ENCODE measurements at regions not wholly inside any gene's neighbourhood (a gene's known extent, or its start where the extent isn't known, plus 50 kb on each side); places are given as distances from the start of the nearest gene placed in this dataset.

DNA sequence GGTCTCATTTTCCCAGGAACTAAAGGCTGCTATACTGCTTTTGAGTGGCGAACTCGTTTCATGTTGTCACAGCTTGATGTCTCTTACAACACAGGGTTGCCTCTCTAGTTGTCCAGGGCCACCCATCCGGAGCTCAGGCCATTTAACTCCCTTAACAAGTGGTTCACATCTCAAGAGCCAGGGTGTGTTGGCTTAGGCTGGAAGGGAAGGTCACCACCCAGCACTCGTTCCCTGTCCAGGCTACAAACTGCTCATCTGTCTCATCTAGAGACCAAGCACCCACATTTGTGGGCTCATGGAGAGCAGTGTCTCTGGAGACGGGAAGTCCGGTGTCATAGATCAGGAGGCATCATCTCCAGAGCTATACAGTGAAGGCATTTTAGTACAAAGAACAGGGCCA is 106.8 kb upstream of the EXOC2 start:
- no CpG with 5 or more reads among the region's 6 CpGs for WGBS (ENCODE audit: insufficient coverage, insufficient read length)
- no peak overlapping the region for H3K4me3 ChIP-seq (ENCODE audit: low read length)
- no peaks in the 10 kb centered on the region for H3K27me3 ChIP-seq (ENCODE audit: control insufficient read depth, insufficient read depth, low read length)
- DNase-seq (ENCODE audit: low read depth, low spot score) = no peak
- no peaks in the 10 kb centered on the region for H3K9me3 ChIP-seq (ENCODE audit: control insufficient read depth, insufficient read depth, low read length)
- no peaks in the 10 kb centered on the region for H3K36me3 ChIP-seq (ENCODE audit: control insufficient read depth, insufficient read depth, low read length)
- no peak overlapping the region for H3K27ac ChIP-seq (ENCODE audit: low read length)
- H3K4me1 ChIP-seq (ENCODE audit: control insufficient read depth, insufficient read depth, low read length) = no peaks in the 10 kb centered on the region

DNA sequence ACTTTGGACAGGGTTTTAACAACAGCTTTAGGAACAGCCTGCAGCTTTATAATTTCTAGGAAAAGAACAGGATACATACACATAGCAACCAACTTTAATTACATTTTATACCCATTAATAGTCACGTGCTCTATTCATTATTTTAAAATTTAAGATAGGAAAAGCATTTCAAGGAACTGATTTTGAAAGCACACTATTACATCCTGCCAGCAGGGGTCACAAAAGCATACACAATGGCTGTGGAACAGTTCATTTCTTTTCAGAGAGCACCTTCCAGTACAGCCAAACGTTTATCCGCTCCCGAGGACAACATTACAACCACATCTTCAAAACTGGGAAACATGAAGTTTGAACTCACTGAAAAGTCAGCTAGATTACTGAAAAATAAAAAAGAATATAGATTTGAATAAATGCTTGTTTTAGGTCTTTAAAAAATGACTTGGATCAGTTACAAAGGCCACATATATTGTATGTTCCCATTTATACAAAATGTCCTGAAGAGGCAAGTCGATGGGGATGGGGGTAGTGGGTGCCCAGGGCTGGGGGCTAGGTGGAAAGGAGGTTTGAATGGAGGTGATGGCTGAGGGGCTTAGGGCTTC is 104.6 kb upstream of the EXOC2 start:
- no peak overlapping the region for H3K27ac ChIP-seq (ENCODE audit: low read length)
- WGBS (ENCODE audit: insufficient coverage, insufficient read length) = no CpG with 5 or more reads among the region's 5 CpGs
- H3K9me3 ChIP-seq (ENCODE audit: control insufficient read depth, insufficient read depth, low read length) = no peaks in the 10 kb centered on the region
- DNase-seq (ENCODE audit: low read depth, low spot score) = no peak
- H3K36me3 ChIP-seq (ENCODE audit: control insufficient read depth, insufficient read depth, low read length) = no peaks in the 10 kb centered on the region
- H3K27me3 ChIP-seq (ENCODE audit: control insufficient read depth, insufficient read depth, low read length) = no peaks in the 10 kb centered on the region
- no peaks in the 10 kb centered on the region for H3K4me1 ChIP-seq (ENCODE audit: control insufficient read depth, insufficient read depth, low read length)
- no peak overlapping the region for H3K4me3 ChIP-seq (ENCODE audit: low read length)

GRCh38 chr6:795046-795685 is 102.2 kb upstream of the EXOC2 start:
- H3K9me3 ChIP-seq (ENCODE audit: control insufficient read depth, insufficient read depth, low read length) = no peaks in the 10 kb centered on the region
- H3K27ac ChIP-seq (ENCODE audit: low read length) = no peak overlapping the region
- DNase-seq (ENCODE audit: low read depth, low spot score) = no peak
- no CpG with 5 or more reads among the region's 11 CpGs for WGBS (ENCODE audit: insufficient coverage, insufficient read length)
- no peak overlapping the region for H3K4me3 ChIP-seq (ENCODE audit: low read length)
- no peaks in the 10 kb centered on the region for H3K36me3 ChIP-seq (ENCODE audit: control insufficient read depth, insufficient read depth, low read length)
- no peaks in the 10 kb centered on the region for H3K4me1 ChIP-seq (ENCODE audit: control insufficient read depth, insufficient read depth, low read length)
- no peaks in the 10 kb centered on the region for H3K27me3 ChIP-seq (ENCODE audit: control insufficient read depth, insufficient read depth, low read length)

DNA sequence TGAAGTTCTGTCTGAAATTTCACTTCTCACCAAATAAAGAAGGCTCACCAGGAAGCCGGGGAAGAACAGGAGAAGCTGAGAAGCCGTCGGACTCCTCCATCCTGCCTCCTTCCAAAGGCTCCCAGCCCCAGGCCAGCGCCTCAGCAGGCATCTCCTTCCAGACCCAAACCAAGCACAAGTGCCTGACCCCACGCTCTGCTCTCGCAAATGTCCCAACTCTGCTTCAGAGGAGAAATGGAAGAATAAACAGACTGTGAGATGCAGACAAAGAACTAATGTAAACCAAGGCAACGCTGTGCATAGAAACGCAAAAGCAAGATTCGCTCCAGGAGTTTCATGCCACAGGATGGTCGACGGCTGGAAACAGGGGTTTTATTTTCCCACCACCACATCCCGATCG is 100.3 kb upstream of the EXOC2 start:
- H3K4me1 ChIP-seq (ENCODE audit: control insufficient read depth, insufficient read depth, low read length) = no peaks in the 10 kb centered on the region
- H3K9me3 ChIP-seq (ENCODE audit: control insufficient read depth, insufficient read depth, low read length) = no peaks in the 10 kb centered on the region
- H3K36me3 ChIP-seq (ENCODE audit: control insufficient read depth, insufficient read depth, low read length) = no peaks in the 10 kb centered on the region
- no peak overlapping the region for H3K4me3 ChIP-seq (ENCODE audit: low read length)
- DNase-seq (ENCODE audit: low read depth, low spot score) = no peak
- H3K27ac ChIP-seq (ENCODE audit: low read length) = no peak overlapping the region
- no peaks in the 10 kb centered on the region for H3K27me3 ChIP-seq (ENCODE audit: control insufficient read depth, insufficient read depth, low read length)
- no CpG with 5 or more reads among the region's 13 CpGs for WGBS (ENCODE audit: insufficient coverage, insufficient read length)

DNA sequence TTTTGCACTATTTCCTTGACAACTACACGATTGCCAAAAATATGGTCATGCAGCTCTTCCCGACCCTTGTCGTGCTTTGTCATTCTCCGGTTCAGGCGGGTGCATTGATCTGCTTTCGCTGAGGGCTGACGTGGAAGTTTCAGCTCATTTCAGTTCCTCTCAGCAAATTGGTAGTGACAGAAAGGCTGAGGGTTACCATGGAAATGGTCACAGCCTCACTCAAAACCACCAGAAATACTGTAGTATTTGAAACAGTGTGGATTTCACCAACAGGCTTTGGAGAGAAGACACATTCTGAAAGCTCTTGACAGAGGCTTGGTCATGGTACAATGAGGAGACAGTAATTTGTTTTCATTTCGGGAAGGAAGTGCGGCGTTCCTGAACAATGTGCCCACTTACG is 99.7 kb upstream of the EXOC2 start:
- no peak for DNase-seq (ENCODE audit: low read depth, low spot score)
- no peaks in the 10 kb centered on the region for H3K36me3 ChIP-seq (ENCODE audit: control insufficient read depth, insufficient read depth, low read length)
- no peaks in the 10 kb centered on the region for H3K27me3 ChIP-seq (ENCODE audit: control insufficient read depth, insufficient read depth, low read length)
- WGBS (ENCODE audit: insufficient coverage, insufficient read length) = no CpG with 5 or more reads among the region's 11 CpGs
- no peak overlapping the region for H3K4me3 ChIP-seq (ENCODE audit: low read length)
- H3K27ac ChIP-seq (ENCODE audit: low read length) = no peak overlapping the region
- no peaks in the 10 kb centered on the region for H3K4me1 ChIP-seq (ENCODE audit: control insufficient read depth, insufficient read depth, low read length)
- no peaks in the 10 kb centered on the region for H3K9me3 ChIP-seq (ENCODE audit: control insufficient read depth, insufficient read depth, low read length)

- Histone ChIP-seq H3K4me3 (ENCODE audit: low read length) (no peak overlapping the region), H3K27ac (ENCODE audit: low read length) (no peak overlapping the region), H3K4me1 (ENCODE audit: control insufficient read depth, insufficient read depth, low read length) (no peaks in the 10 kb centered on the region), H3K27me3 (ENCODE audit: control insufficient read depth, insufficient read depth, low read length) (no peaks in the 10 kb centered on the region), H3K36me3 (ENCODE audit: control insufficient read depth, insufficient read depth, low read length) (no peaks in the 10 kb centered on the region), H3K9me3 (ENCODE audit: control insufficient read depth, insufficient read depth, low read length) (no peaks in the 10 kb centered on the region)
- WGBS (ENCODE audit: insufficient coverage, insufficient read length) = no CpG with 5 or more reads among the region's 8 CpGs
- DNase-seq (ENCODE audit: low read depth, low spot score) = no peak
These were observed 95.1 kb upstream of the EXOC2 start for GRCh38 chr6:788058-788457.

GRCh38 chr6:786946-787763 is 94.2 kb upstream of the EXOC2 start:
- Histone ChIP-seq H3K27ac (ENCODE audit: low read length) (no peak overlapping the region), H3K9me3 (ENCODE audit: control insufficient read depth, insufficient read depth, low read length) (no peaks in the 10 kb centered on the region), H3K36me3 (ENCODE audit: control insufficient read depth, insufficient read depth, low read length) (no peaks in the 10 kb centered on the region), H3K4me1 (ENCODE audit: control insufficient read depth, insufficient read depth, low read length) (no peaks in the 10 kb centered on the region), H3K4me3 (ENCODE audit: low read length) (no peak overlapping the region), H3K27me3 (ENCODE audit: control insufficient read depth, insufficient read depth, low read length) (no peaks in the 10 kb centered on the region)
- WGBS (ENCODE audit: insufficient coverage, insufficient read length) = no CpG with 5 or more reads among the region's 12 CpGs
- no peak for DNase-seq (ENCODE audit: low read depth, low spot score)

DNA sequence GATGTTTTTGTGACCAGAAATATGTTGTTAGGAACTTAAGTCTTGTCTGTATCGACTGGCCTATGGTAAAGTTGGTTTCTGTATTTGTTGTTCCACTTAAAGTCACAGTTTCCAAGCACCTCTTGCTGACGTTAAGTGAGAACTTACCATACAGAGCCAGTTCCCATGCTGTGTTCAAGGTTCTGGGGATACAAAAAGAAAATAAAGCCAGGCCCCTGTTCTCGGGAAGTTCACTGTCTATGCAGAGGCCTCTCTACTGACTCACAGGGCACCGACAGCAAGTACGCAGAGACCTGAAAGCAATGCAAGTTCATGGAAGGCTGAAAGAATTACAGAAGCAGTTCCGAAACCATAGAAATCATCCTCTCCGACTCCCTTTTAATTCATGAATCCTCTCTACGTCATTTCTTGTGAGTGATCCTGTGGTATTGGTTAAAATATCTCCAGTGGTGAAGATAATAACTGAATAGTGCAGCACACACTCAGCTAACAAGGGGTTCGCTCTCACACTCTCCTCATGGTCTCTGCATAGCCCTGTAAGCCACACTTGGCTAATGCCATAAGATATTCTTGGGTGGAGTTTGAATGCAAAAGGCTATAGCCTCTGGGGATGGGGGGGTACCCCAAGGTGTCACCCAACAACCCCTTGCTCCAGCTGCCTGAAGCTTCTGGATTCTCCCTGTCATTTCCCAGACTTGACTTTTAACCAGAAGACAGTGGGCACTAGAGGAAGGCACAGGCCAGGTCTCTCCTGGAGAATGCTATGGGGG is 91.2 kb upstream of the EXOC2 start:
- Histone ChIP-seq H3K4me1 (ENCODE audit: control insufficient read depth, insufficient read depth, low read length) (no peaks in the 10 kb centered on the region), H3K27me3 (ENCODE audit: control insufficient read depth, insufficient read depth, low read length) (no peaks in the 10 kb centered on the region), H3K4me3 (ENCODE audit: low read length) (no peak overlapping the region), H3K9me3 (ENCODE audit: control insufficient read depth, insufficient read depth, low read length) (no peaks in the 10 kb centered on the region), H3K36me3 (ENCODE audit: control insufficient read depth, insufficient read depth, low read length) (no peaks in the 10 kb centered on the region), H3K27ac (ENCODE audit: low read length) (no peak overlapping the region)
- no CpG with 5 or more reads among the region's 9 CpGs for WGBS (ENCODE audit: insufficient coverage, insufficient read length)
- no peak for DNase-seq (ENCODE audit: low read depth, low spot score)

- Histone ChIP-seq H3K36me3 (ENCODE audit: control insufficient read depth, insufficient read depth, low read length) (no peaks in the 10 kb centered on the region), H3K4me1 (ENCODE audit: control insufficient read depth, insufficient read depth, low read length) (no peaks in the 10 kb centered on the region), H3K4me3 (ENCODE audit: low read length) (no peak overlapping the region), H3K27me3 (ENCODE audit: control insufficient read depth, insufficient read depth, low read length) (no peaks in the 10 kb centered on the region), H3K27ac (ENCODE audit: low read length) (no peak overlapping the region), H3K9me3 (ENCODE audit: control insufficient read depth, insufficient read depth, low read length) (no peaks in the 10 kb centered on the region)
- WGBS (ENCODE audit: insufficient coverage, insufficient read length) = no CpG with 5 or more reads among the region's 5 CpGs
- DNase-seq (ENCODE audit: low read depth, low spot score) = no peak
These were observed 89.2 kb upstream of the EXOC2 start for GRCh38 chr6:782141-782540.

DNA sequence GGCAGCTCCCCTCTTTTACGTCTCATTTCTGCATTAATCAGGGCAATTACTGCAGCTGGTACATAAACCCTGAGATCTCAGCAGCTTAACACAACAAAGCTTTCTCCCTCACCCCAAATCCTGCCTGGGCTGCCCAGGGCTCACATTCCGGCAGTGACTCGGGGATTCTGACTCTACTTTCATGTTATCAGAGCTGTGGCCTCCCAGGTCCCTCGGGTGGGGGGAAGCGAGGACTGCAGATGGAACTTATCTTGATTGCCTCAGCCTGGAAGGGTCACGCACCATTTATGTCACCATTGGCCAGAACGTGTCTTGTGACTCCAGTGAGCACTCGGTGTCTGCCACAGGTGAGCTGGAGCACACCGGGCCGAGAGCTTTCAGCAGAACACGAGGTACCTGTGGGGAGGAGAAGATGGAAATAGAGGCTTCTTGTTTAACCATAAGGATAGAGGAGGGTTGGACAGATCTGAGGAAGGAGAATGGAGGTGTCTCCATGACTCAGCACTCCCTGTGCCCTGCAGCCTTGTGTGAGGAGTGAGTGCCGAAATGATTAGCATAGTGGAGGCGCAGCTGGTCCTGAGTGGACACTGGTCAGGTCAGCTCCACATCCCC is 88.5 kb upstream of the EXOC2 start:
- no peak for DNase-seq (ENCODE audit: low read depth, low spot score)

More for the DNA sequence above, 88.5 kb upstream of the EXOC2 start:
- no peaks in the 10 kb centered on the region for H3K27me3 ChIP-seq (ENCODE audit: control insufficient read depth, insufficient read depth, low read length)
- no peak overlapping the region for H3K4me3 ChIP-seq (ENCODE audit: low read length)
- no peak overlapping the region for H3K27ac ChIP-seq (ENCODE audit: low read length)
- WGBS (ENCODE audit: insufficient coverage, insufficient read length) = no CpG with 5 or more reads among the region's 13 CpGs
- no peaks in the 10 kb centered on the region for H3K36me3 ChIP-seq (ENCODE audit: control insufficient read depth, insufficient read depth, low read length)
- H3K4me1 ChIP-seq (ENCODE audit: control insufficient read depth, insufficient read depth, low read length) = no peaks in the 10 kb centered on the region
- H3K9me3 ChIP-seq (ENCODE audit: control insufficient read depth, insufficient read depth, low read length) = no peaks in the 10 kb centered on the region
